GM19397 (cell line): ENCODE measurements at regions not wholly inside any gene's neighbourhood (a gene's known extent, or its start where the extent isn't known, plus 50 kb on each side); places are given as distances from the start of the nearest gene placed in this dataset.

Experiments
- ATAC-seq: cut with Tn5 transposase; IDR thresholded peaks from one replicate; pipeline ENCODE4 v1.9.1; 2021; ENCODE audit warnings: mild to moderate bottlenecking, moderate library complexity; ENCODE audit not compliant: unreplicated experiment

DNA sequence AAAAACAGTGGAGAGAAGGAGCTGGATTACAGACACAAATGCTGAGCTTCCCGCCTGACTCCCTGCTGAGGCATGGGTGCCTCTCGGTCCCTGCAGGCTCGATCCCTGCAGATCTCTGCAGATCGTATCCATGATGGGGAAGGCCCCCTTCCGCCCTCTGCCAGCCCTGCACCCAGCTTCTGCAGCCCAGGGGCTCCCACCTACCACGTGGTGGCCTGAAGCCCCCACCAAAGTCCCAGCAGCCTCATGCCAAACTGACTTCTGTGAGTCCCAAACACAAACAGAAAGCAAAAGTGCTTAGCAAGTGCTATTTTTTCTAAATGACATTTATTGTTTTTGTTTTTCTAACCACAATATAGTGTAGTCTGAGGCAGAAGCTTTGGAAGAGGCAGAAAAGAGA lies 127.1 kb upstream of the CHST15 start:
- ATAC-seq: no peak

- no peak for ATAC-seq
Measured at GRCh38 chr10:124219655-124220054, 126.3 kb upstream of the CHST15 start.

- no peak for ATAC-seq
Measured at GRCh38 chr10:124219062-124219461, 125.7 kb upstream of the CHST15 start.

DNA sequence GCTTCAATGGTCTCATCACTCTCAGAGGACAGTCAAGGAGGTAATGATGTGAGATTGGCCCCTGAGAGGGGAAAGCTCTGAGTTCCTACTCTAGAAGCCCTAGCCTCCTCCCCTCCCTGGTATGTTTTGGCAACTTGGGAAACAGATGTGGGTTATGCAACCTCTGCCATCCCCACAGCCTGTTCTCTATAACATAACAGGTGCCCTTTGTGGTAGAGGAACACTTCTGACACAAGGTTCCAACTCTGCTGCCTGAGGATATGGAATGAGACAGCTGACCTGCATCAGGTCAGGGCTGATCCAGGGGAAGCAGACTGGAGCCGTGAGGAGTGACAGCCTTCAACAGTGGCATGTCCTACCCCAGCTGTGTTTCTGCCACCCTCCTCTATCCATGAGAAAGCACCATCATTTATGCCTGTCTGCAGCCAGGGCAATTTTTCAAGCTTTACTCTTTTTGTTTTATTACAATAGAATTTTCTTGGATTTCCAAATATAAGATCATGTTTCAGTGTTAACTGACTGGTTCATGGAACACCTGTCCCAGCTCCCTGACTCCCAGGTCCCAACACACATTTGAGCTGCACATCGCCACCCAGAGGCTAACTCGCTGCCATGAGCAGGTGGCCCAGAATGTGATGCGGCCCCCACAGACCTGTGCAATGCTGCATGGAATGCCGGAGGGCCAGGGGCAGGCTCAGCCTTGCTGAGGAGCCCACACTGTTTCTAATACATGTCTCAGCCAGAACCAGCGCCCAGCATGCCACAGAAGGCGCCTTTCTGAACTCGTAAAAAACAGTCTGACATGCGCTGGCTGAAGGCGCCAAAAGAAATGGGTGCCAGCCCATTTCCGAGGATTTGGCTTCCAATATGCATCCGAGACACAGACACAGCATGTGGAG lies 124.8 kb upstream of the CHST15 start:
- ATAC-seq: no peak

DNA sequence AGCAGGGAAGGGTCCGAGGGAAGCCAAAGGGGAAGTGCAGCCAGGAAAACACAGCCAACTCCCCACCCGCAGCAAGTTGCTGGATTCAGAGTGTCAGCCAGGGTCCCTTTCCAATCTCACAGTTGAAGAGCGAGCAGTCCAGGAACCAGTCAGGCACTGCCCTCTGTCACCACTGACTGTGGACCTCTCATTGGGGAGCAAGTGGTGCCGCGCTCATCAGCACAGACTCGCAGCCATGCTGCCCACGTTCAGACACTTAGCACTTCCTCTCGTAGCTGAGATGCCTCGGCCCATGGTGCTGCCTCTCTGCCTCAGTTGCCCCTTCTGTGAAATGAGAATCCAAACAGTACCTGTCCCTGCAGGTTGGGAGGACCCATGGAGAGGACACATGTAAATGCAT lies 123.6 kb upstream of the CHST15 start:
- no peak for ATAC-seq

- no peak for ATAC-seq
Measured at GRCh38 chr10:124214610-124215375, 121.4 kb upstream of the CHST15 start.

- ATAC-seq: no peak
Measured at GRCh38 chr10:124213899-124214510, 120.6 kb upstream of the CHST15 start.

- no peak for ATAC-seq
Measured at GRCh38 chr10:124213471-124213870, 120.1 kb upstream of the CHST15 start.

DNA sequence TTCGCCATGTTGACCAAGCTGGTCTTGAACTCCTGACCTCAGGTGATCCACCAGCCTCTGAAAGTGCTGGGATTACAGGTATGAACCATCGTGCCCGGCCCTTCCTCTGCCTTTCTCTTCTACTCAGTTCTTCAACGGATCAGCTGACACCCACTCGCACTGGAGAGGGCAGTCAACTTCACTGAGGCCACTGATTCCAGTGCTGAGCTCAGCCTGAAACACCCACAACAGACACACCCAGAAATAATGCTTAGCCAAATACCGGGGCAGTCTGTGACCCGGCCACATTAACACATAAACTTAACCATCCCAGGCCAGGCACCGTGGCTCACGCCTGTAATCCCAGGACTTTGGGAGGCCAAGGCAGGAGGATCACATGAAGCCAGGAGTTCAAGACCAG lies 119.3 kb upstream of the CHST15 start:
- no peak for ATAC-seq

DNA sequence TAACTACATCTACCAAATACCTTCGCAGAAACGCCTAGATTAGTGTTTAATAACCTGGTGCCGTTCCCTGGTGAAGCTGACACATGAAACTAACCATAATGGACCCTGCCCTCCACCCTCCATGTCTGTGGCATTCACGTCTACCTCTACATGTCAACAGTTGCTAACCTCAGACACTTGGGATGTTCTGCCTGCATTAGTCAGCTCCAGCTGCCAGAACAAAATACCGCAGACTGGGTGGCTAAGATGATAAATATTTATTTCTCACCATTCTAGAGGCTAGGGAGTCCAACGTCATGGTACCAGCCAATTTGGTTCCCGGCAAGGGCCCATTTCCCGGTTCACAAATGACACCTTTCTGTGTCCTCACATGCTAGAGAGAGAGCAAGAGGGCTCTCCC lies 118.5 kb upstream of the CHST15 start:
- no peak for ATAC-seq

GRCh38 chr10:124210263-124210662 lies 116.9 kb upstream of the CHST15 start:
- ATAC-seq: no peak

DNA sequence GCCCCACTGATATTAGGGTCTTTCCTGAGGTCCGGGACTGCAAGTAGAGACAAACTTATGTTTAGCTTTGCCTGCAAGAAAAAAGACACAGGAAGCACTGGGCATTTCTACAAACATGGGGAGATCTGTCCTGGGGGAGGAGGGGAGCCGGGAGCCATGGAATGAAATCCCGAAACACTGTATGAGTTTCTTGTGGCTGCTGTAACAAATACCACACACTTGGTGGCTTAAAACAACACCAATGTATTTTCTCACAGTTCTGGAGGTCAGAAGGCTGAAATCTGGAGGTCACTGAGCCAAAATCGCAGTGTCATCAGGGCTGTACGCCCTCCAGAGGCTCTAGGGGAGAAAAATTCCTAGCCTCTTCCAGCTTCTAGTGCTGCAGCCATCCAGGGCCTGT lies 114.0 kb upstream of the CHST15 start:
- no peak for ATAC-seq

GRCh38 chr10:124206616-124207015 lies 113.2 kb upstream of the CHST15 start:
- no peak for ATAC-seq

- ATAC-seq: no peak
Measured at GRCh38 chr10:124205432-124205831, 112.0 kb upstream of the CHST15 start.

DNA sequence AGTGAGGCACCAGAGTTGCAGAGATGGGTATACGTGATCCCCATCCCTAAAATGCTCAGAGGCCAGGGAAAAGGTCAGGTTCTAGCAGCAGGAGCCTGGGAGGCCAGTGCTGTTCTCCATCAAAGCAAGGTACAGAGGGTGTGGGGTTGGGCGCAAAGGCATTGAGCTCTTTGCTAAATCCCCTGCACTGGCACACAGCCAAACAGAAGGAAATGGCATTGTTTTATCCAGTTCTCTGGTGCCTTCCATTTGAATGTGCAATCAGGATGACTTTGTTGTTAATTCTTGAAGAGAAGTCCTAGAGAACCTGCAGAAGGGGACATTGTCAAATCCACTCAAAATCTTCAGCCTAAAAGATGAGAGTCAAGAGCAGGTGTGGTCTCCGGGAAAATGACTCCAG lies 111.3 kb upstream of the CHST15 start:
- no peak for ATAC-seq

DNA sequence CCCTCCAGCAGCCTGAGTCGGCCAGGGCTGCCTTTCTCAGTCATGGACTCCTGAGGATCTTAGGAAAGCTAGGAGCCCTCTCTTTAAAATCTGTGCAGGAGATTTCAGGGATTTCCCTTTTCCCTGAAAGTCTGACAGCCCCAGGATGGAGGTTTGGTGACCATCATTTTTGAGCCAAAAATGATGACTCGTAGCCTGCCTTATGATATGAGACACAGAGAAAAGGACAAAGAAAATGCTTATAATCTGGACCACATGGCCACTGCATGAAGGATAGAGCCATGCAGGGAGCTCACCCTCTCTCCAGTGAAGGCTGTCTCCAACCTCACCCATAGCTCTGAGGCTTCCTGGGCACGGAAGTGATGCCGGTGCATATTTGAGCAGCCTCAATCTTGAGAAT lies 106.6 kb upstream of the CHST15 start:
- no peak for ATAC-seq

- ATAC-seq: no peak
Measured at GRCh38 chr10:124198871-124199270, 105.5 kb upstream of the CHST15 start.

- ATAC-seq: no peak
Measured at GRCh38 chr10:124198125-124198501, 104.7 kb upstream of the CHST15 start.

DNA sequence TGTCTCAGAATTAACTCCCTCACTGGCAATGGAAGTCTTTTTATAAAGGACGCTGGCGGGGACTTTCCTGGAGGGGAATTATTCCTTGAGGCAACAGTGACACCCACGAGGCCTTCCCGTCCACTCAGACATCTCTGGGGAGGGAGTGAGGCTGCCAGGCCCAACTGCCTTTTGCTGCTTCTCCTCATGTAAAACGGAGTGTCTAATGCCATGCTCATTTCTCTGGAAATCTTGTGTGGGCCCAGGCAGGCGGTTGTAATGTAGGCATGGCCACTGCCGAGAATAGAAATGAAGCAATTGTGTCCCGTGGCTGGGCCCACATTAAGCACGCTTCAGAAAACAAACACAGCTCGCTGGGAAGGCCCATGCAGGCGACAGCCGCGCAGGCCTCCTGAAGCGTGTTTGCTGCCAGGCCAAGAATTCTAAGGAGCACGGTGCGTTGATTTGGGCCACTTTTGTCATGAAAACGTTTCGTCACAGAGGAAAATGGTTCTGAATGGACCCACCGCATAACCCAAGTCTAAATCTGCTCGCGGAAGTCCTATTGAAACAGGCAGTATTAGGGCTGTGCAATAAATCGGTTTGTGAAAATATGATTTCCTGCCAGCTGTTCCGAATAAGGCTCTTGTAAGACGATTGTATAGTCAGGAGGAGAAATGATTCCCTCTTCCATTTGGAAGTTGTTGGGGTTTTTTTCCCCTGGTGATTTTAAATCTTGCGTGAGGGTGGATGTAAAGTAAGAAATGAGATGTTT lies 104.2 kb upstream of the CHST15 start:
- no peak for ATAC-seq

GRCh38 chr10:124196659-124197058 lies 103.3 kb upstream of the CHST15 start:
- ATAC-seq: no peak

DNA sequence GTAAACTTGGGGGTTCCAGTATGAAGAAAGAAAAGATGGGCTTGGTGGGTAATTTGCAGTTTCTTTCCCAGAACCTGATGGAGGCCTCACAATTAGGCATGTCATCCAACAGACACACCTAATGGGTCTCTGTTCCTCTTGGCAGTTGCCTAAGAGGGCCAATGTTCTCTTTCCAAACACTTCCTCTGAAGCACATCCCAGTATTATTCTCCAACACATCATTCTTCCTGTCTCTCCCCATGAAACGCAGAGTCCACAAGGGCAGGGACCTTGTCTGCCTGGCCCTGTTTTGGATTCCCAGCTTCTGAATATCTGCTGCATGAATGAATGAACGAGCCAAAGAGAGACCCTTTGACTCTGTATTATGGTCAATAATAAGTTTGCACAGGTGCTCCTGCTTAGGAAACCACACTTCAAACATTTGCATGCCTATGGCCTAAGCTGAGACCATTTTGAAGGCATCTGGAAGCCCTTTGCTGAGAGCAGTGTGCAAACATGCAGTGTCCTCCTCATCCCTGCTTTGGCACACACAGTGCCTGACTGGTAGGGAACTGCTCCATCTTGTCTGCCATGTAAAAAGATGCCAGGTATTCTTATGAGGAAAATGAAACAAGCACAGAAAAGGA lies 100.9 kb upstream of the CHST15 start:
- no peak for ATAC-seq
